RWPE1 (cell line): ENCODE measurements at regions not wholly inside any gene's neighbourhood (a gene's known extent, or its start where the extent isn't known, plus 50 kb on each side); places are given as distances from the start of the nearest gene placed in this dataset.

Experiments
- CTCF ChIA-PET: fragments of 350-600 bp; sonication (Branson Sonifier 250); formaldehyde crosslinking; extraction: SDS; loops from one replicate; lab custom pipeline; 2021; lab: Yijun Ruan, JAX
- POLR2A ChIA-PET: fragments of 400-600 bp; formaldehyde crosslinking; extraction: SDS; loops from one replicate; lab custom pipeline; 2020; ENCODE audit warnings: antibody characterized with exemption; ENCODE audit not compliant: low non-redundant PET; lab: Yijun Ruan, JAX
- DNase-seq: peaks from one replicate; pipeline ENCODE4 v3.0.0; 2012; ENCODE audit warnings: low spot score
- H3K27ac ChIP-seq: fragments of 450-650 bp; 2 replicates; pipeline ENCODE4 v1.5.1; 2017
- CTCF ChIP-seq: fragments of 450-650 bp; conservative IDR thresholded peaks from 2 replicates; pipeline ENCODE4 v1.5.1; 2017; ENCODE audit warnings: low read depth, mild to moderate bottlenecking

- DNase-seq, result no peak
- no peak for TF ChIP-seq CTCF
- CTCF ChIA-PET, result no interaction called here
- POLR2A ChIA-PET, result no interaction called here
- H3K27ac ChIP-seq, result no peak overlapping the region
Measured at GRCh38 chr10:93171837-93172236, 98.1 kb downstream of the CYP26A1 start.

- POLR2A ChIA-PET, result no interaction called here
- no peak for DNase-seq
- no peak overlapping the region for H3K27ac ChIP-seq
- CTCF ChIA-PET, result no interaction called here
- TF ChIP-seq CTCF, result no peak
Measured at GRCh38 chr10:93173967-93174845, 100.5 kb downstream of the CYP26A1 start.

GRCh38 chr10:93175490-93175889 lies 101.8 kb downstream of the CYP26A1 start:
- no peak for DNase-seq
- ChIA-PET POLR2A (no interaction called here), CTCF (interaction anchor here (0.6 kb wide), 1 partner anchor 9 kb away, joined by 3 read pairs; no protein-coding TSS in a partner anchor)
- no peak for TF ChIP-seq CTCF
- H3K27ac ChIP-seq, result no peak overlapping the region

GRCh38 chr10:93177511-93177910 lies 103.8 kb downstream of the CYP26A1 start:
- no peak for TF ChIP-seq CTCF
- no peak for DNase-seq
- CTCF ChIA-PET, result no interaction called here
- H3K27ac ChIP-seq, result no peak overlapping the region
- POLR2A ChIA-PET, result no interaction called here

GRCh38 chr10:93178226-93178625 lies 104.5 kb downstream of the CYP26A1 start:
- no peak for TF ChIP-seq CTCF
- no peak for DNase-seq
- ChIA-PET CTCF (no interaction called here), POLR2A (no interaction called here)
- no peak overlapping the region for H3K27ac ChIP-seq

- ChIA-PET POLR2A (no interaction called here), CTCF (interaction anchor here (0.5 kb wide), 1 partner anchor 331 kb away, joined by 5 read pairs; no protein-coding TSS in a partner anchor)
- no peak for TF ChIP-seq CTCF
- H3K27ac ChIP-seq, result no peak overlapping the region
- no peak for DNase-seq
Measured at GRCh38 chr10:93180482-93180931, 106.8 kb downstream of the CYP26A1 start.
